Panc1 (cell line): ENCODE measurements at regions not wholly inside any gene's neighbourhood (a gene's known extent, or its start where the extent isn't known, plus 50 kb on each side); places are given as distances from the start of the nearest gene placed in this dataset.

Experiments used
- ATAC-seq: fragments of 200-7000 bp; cut with Tn5 transposase; 2 replicates; pipeline ENCODE4 v1.9.1; 2020; ENCODE audit warnings: mild to moderate bottlenecking, moderate library complexity
- BruUV-seq: library from RNA; stranded (reverse); fragments of 400-500 nt; replicated peaks from 2 replicates; lab custom pipeline; 2021; lab: Mats Ljungman, UMichigan
- CTCF ChIA-PET: fragments of 300-600 bp; sonication (Branson Sonifier 250); formaldehyde crosslinking; loops from one replicate; lab custom pipeline; 2022; ENCODE audit warnings: antibody characterized with exemption; lab: Charles Lee
- POLR2A ChIA-PET: fragments of 300-600 bp; sonication (Branson Sonifier 250); formaldehyde crosslinking; loops from one replicate; lab custom pipeline; 2022; ENCODE audit warnings: antibody characterized with exemption; lab: Charles Lee
- DNase-seq: peaks from one replicate; pipeline ENCODE4 v3.0.0-alpha.2; 2010; ENCODE audit warnings: low read depth, low spot score
- H3K27ac ChIP-seq: 2 replicates; pipeline ENCODE4 v1.5.1; 2011; ENCODE audit warnings: mild to moderate bottlenecking, low read length, inconsistent platforms
- H3K27me3 ChIP-seq: fragments of 200-500 bp; sonication (Bioruptor generic); 2 replicates; pipeline ENCODE4 v1.6.0; 2014; ENCODE audit warnings: low read length, inconsistent platforms; ENCODE audit not compliant: control insufficient read depth, insufficient read depth
- H3K36me3 ChIP-seq: fragments of 200-500 bp; sonication (Bioruptor generic); 2 replicates; pipeline ENCODE4 v1.5.1; 2014; ENCODE audit warnings: inconsistent platforms, mild to moderate bottlenecking, low read length, moderate library complexity; ENCODE audit not compliant: control insufficient read depth, insufficient read depth
- H3K4me1 ChIP-seq: 2 replicates; pipeline ENCODE4 v1.5.1; 2011; ENCODE audit warnings: inconsistent platforms, mild to moderate bottlenecking, low read length, moderate library complexity; ENCODE audit not compliant: control insufficient read depth, insufficient read depth
- H3K4me3 ChIP-seq, 2 experiments: 2 replicates each; pipeline ENCODE4 v1.5.1; 2011 to 2012; ENCODE audit warnings: low read depth in 2 of 2, low read length in 2 of 2, mild to moderate bottlenecking in 2 of 2, inconsistent platforms in 1 of 2, moderate library complexity in 1 of 2
- H3K9me3 ChIP-seq: fragments of 200-500 bp; sonication (Bioruptor generic); 2 replicates; pipeline ENCODE4 v1.5.1; 2014; ENCODE audit warnings: low read depth, mild to moderate bottlenecking, inconsistent platforms, low read length, moderate library complexity; ENCODE audit not compliant: control insufficient read depth, insufficient read depth
- POLR2AphosphoS5 ChIP-seq: IDR thresholded peaks from 2 replicates; pipeline ENCODE4 v1.6.1; 2012; ENCODE audit warnings: mild to moderate bottlenecking, low read depth, low read length, moderate library complexity
- REST ChIP-seq, 2 experiments: IDR thresholded peaks; 2 replicates each; pipeline ENCODE4 v1.6.1; 2011 to 2012; ENCODE audit warnings: low read depth in 2 of 2, control low read depth in 1 of 2, low read length in 1 of 2, mild to moderate bottlenecking in 1 of 2, moderate library complexity in 1 of 2; ENCODE audit not compliant: insufficient read depth in 1 of 2
- SIN3A ChIP-seq: IDR thresholded peaks from 2 replicates; pipeline ENCODE4 v1.6.1; 2012; ENCODE audit warnings: low read depth, mild to moderate bottlenecking, low read length, moderate library complexity, borderline replicate concordance; ENCODE audit not compliant: insufficient read depth
- TCF7L2 ChIP-seq: IDR thresholded peaks from 2 replicates; pipeline ENCODE4 v1.6.1; 2011; ENCODE audit warnings: mild to moderate bottlenecking, low read depth, low read length, inconsistent platforms
- in situ Hi-C: cut with HindIII; loops from 2 replicates; pipeline ENCODE4 v1.10.0; 2016; ENCODE audit warnings: low sequenced_read_pairs, low pct_unique_long_range_greater_than_20kb
- intact Hi-C: fragments of 100-400 bp; cut with micrococcal nuclease; formaldehyde crosslinking; loops from one replicate; pipeline ENCODE4 v1.10.0; 2022; ENCODE audit not compliant: unreplicated experiment
- TF ChIP-seq, protein P1 (sequence below): fragments of 450-650 bp; IDR thresholded peaks from 2 replicates; pipeline ENCODE4 v1.5.1; 2017; ENCODE audit warnings: mild to moderate bottlenecking

GRCh38 chr2:184004289-184004947 lies 593.9 kb upstream of the ZNF804A start:
- H3K4me3 ChIP-seq, result no peak overlapping the region
- no peaks in the 10 kb centered on the region for H3K4me1 ChIP-seq
- no TSS peak for BruUV-seq
- TF ChIP-seq SIN3A (no peak), POLR2AphosphoS5 (no peak), REST (IDR thresholded peaks at IDR 0.05; ENCODE audit: insufficient read depth in 1 of 2, low read depth in 2 of 2, low read length in 1 of 2) (no peak), TCF7L2 (no peak)
- TF ChIP-seq, protein P1, sequence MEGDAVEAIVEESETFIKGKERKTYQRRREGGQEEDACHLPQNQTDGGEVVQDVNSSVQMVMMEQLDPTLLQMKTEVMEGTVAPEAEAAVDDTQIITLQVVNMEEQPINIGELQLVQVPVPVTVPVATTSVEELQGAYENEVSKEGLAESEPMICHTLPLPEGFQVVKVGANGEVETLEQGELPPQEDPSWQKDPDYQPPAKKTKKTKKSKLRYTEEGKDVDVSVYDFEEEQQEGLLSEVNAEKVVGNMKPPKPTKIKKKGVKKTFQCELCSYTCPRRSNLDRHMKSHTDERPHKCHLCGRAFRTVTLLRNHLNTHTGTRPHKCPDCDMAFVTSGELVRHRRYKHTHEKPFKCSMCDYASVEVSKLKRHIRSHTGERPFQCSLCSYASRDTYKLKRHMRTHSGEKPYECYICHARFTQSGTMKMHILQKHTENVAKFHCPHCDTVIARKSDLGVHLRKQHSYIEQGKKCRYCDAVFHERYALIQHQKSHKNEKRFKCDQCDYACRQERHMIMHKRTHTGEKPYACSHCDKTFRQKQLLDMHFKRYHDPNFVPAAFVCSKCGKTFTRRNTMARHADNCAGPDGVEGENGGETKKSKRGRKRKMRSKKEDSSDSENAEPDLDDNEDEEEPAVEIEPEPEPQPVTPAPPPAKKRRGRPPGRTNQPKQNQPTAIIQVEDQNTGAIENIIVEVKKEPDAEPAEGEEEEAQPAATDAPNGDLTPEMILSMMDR, result no peak
- H3K9me3 ChIP-seq, result no peaks in the 10 kb centered on the region
- ATAC-seq (no peak), DNase-seq (no peak)
- ChIA-PET POLR2A (no interaction called here), CTCF (no interaction called here)
- H3K27me3 ChIP-seq, result no peaks in the 10 kb centered on the region
- H3K27ac ChIP-seq, result no peak overlapping the region
- H3K36me3 ChIP-seq, result no peaks in the 10 kb centered on the region
- intact Hi-C loops, result no loop called here
- in situ Hi-C loops, result no loop called here

GRCh38 chr2:184004948-184005672 lies 593.2 kb upstream of the ZNF804A start:
- Histone ChIP-seq H3K4me1 (no peaks in the 10 kb centered on the region), H3K4me3 (no peak overlapping the region), H3K27ac (no peak overlapping the region), H3K27me3 (no peaks in the 10 kb centered on the region), H3K36me3 (no peaks in the 10 kb centered on the region), H3K9me3 (no peaks in the 10 kb centered on the region)
- TF ChIP-seq REST (IDR thresholded peaks at IDR 0.05; ENCODE audit: insufficient read depth in 1 of 2, low read depth in 2 of 2, low read length in 1 of 2) (no peak), TCF7L2 (no peak), POLR2AphosphoS5 (no peak), SIN3A (no peak)
- TF ChIP-seq, protein P1, result no peak
- ATAC-seq, result no peak
- in situ Hi-C loops, result no loop called here
- BruUV-seq, result no TSS peak
- ChIA-PET CTCF (no interaction called here), POLR2A (no interaction called here)
- DNase-seq, result no peak
- intact Hi-C loops, result no loop called here
